ENCODE measurements at regions not wholly inside any gene's neighbourhood (a gene's known extent, or its start where the extent isn't known, plus 50 kb on each side); places are given as distances from the start of the nearest gene placed in this dataset.

GRCh38 chr2:160870729-160871465 lies 289.3 kb upstream of the TANK start:
- Mint-ChIP-seq H3K4me1 (no peaks in the 10 kb centered on the region), H3K4me3 (no peak overlapping the region), H3K27ac (no peak overlapping the region), H3K27me3 (peaks cover 6% of the 10 kb centered on the region), H3K9me3 (ENCODE audit: insufficient read depth) (no peaks in the 10 kb centered on the region)
- Histone ChIP-seq H3K9me3 (ENCODE audit: control extremely low read depth in 1 of 3, control insufficient read depth in 2 of 3, insufficient read depth in 1 of 3, low read length in 2 of 3) (no peaks in the 10 kb centered on the region), H2AFZ (ENCODE audit: insufficient read depth, low read depth, low read length, poor library complexity, severe bottlenecking) (no peak overlapping the region), H3K27ac (ENCODE audit: low read length in 2 of 2) (no peak overlapping the region), H3K4me1 (ENCODE audit: control insufficient read depth in 2 of 2, insufficient read depth in 2 of 2, low read length in 2 of 2) (no peaks in the 10 kb centered on the region), H3K36me3 (replicated peaks in 1 of 2; ENCODE audit: control extremely low read depth in 1 of 2, control insufficient read depth in 1 of 2, extremely low read depth in 1 of 2, insufficient read depth in 2 of 2, low read length in 1 of 2) (no peaks in the 10 kb centered on the region), H4K20me1 (ENCODE audit: control insufficient read depth, insufficient read depth, low read length, poor library complexity, severe bottlenecking) (no peaks in the 10 kb centered on the region), H3K27me3 (replicated peaks in 1 of 4; ENCODE audit: control extremely low read depth in 1 of 4, control insufficient read depth in 3 of 4, insufficient read depth in 4 of 4, low read length in 3 of 4) (no peaks in the 10 kb centered on the region), H3K4me2 (replicated peaks; ENCODE audit: low read depth, low read length, poor library complexity, severe bottlenecking) (no peak overlapping the region), H3K9ac (ENCODE audit: low read length) (no peak overlapping the region), H3K4me3 (ENCODE audit: control extremely low read depth in 1 of 5, extremely low read depth in 1 of 5, insufficient read depth in 1 of 5, low read depth in 2 of 5, low read length in 4 of 5) (no peak overlapping the region), H3K79me2 (ENCODE audit: control insufficient read depth, insufficient read depth, low read length) (no peaks in the 10 kb centered on the region)
- CTCF ChIA-PET, result interaction anchor here (0.6 kb wide), 1 partner anchor 193 kb away, joined by 3 read pairs; no protein-coding TSS in a partner anchor
- intact Hi-C loops (cut with micrococcal nuclease), result no loop called here
- DNase-seq (no peak), ATAC-seq (ENCODE audit: low read depth) (no peak)
- TF ChIP-seq EZH2 (IDR thresholded peaks at IDR 0.05; ENCODE audit: borderline replicate concordance, insufficient read depth, low read depth, low read length, poor library complexity, severe bottlenecking) (no peak), CTCF (IDR thresholded peaks at IDR 0.05) (no peak)
- WGBS (ENCODE audit: insufficient coverage), result 60% methylated on average over 1 of the region's 6 CpGs
- POLR2A ChIA-PET, result no interaction called here

- POLR2A ChIA-PET, result no interaction called here
- Histone ChIP-seq H3K79me2 (ENCODE audit: control insufficient read depth, insufficient read depth, low read length) (no peaks in the 10 kb centered on the region), H4K20me1 (ENCODE audit: control insufficient read depth, insufficient read depth, low read length, poor library complexity, severe bottlenecking) (no peaks in the 10 kb centered on the region), H3K27me3 (replicated peaks in 1 of 4; ENCODE audit: control extremely low read depth in 1 of 4, control insufficient read depth in 3 of 4, insufficient read depth in 4 of 4, low read length in 3 of 4) (no peaks in the 10 kb centered on the region), H3K4me3 (ENCODE audit: control extremely low read depth in 1 of 5, extremely low read depth in 1 of 5, insufficient read depth in 1 of 5, low read depth in 2 of 5, low read length in 4 of 5) (no peak overlapping the region), H3K36me3 (replicated peaks in 1 of 2; ENCODE audit: control extremely low read depth in 1 of 2, control insufficient read depth in 1 of 2, extremely low read depth in 1 of 2, insufficient read depth in 2 of 2, low read length in 1 of 2) (no peaks in the 10 kb centered on the region), H2AFZ (ENCODE audit: insufficient read depth, low read depth, low read length, poor library complexity, severe bottlenecking) (no peak overlapping the region), H3K27ac (ENCODE audit: low read length in 2 of 2) (no peak overlapping the region), H3K9me3 (ENCODE audit: control extremely low read depth in 1 of 3, control insufficient read depth in 2 of 3, insufficient read depth in 1 of 3, low read length in 2 of 3) (no peaks in the 10 kb centered on the region), H3K4me2 (replicated peaks; ENCODE audit: low read depth, low read length, poor library complexity, severe bottlenecking) (no peak overlapping the region), H3K4me1 (ENCODE audit: control insufficient read depth in 2 of 2, insufficient read depth in 2 of 2, low read length in 2 of 2) (no peaks in the 10 kb centered on the region), H3K9ac (ENCODE audit: low read length) (no peak overlapping the region)
- Mint-ChIP-seq H3K9me3 (ENCODE audit: insufficient read depth) (no peaks in the 10 kb centered on the region), H3K4me1 (no peaks in the 10 kb centered on the region), H3K4me3 (no peak overlapping the region), H3K27me3 (peaks cover 6% of the 10 kb centered on the region), H3K27ac (no peak overlapping the region)
- TF ChIP-seq CTCF (IDR thresholded peaks at IDR 0.05) (no peak), EZH2 (IDR thresholded peaks at IDR 0.05; ENCODE audit: borderline replicate concordance, insufficient read depth, low read depth, low read length, poor library complexity, severe bottlenecking) (no peak)
- 98% methylated on average over 7 of the region's 7 CpGs for WGBS (ENCODE audit: insufficient coverage)
- intact Hi-C loops (cut with micrococcal nuclease), result no loop called here
- CTCF ChIA-PET, result no interaction called here
- ATAC-seq (ENCODE audit: low read depth) (no peak), DNase-seq (no peak)
Measured at GRCh38 chr2:160871953-160872352, 288.3 kb upstream of the TANK start.

Measured in B cell (primary cell).